H9 (cell line): ENCODE measurements at regions not wholly inside any gene's neighbourhood (a gene's known extent, or its start where the extent isn't known, plus 50 kb on each side); places are given as distances from the start of the nearest gene placed in this dataset.

Source experiments
- DNase-seq: peaks from one replicate; pipeline ENCODE4 v3.0.0-alpha.2; 2017
- H2AFZ ChIP-seq: one replicate; pipeline ENCODE4 v1.6.1; 2013; ENCODE audit warnings: mild to moderate bottlenecking, low read length, control low read depth, moderate library complexity
- H2AK5ac ChIP-seq: 2 replicates; pipeline ENCODE4 v1.6.1; 2013; ENCODE audit warnings: low read length, control low read depth, mixed read lengths; ENCODE audit not compliant: insufficient read length
- H2BK120ac ChIP-seq: one replicate; pipeline ENCODE4 v1.6.1; 2013; ENCODE audit warnings: low read depth, mild to moderate bottlenecking, low read length, control low read depth, inconsistent platforms; ENCODE audit not compliant: poor library complexity, severe bottlenecking
- H2BK12ac ChIP-seq: 2 replicates; pipeline ENCODE4 v1.6.1; 2013; ENCODE audit warnings: low read length, control low read depth, mixed read lengths, low read depth; ENCODE audit not compliant: insufficient read length
- H2BK15ac ChIP-seq: 2 replicates; pipeline ENCODE4 v1.6.1; 2013; ENCODE audit warnings: low read depth, low read length, control low read depth
- H2BK20ac ChIP-seq: one replicate; pipeline ENCODE4 v1.6.1; 2013; ENCODE audit warnings: low read depth, mild to moderate bottlenecking, low read length, control low read depth, inconsistent platforms; ENCODE audit not compliant: poor library complexity, severe bottlenecking
- H2BK5ac ChIP-seq: 2 replicates; pipeline ENCODE4 v1.6.1; 2013; ENCODE audit warnings: low read length, control low read depth, mixed read lengths; ENCODE audit not compliant: insufficient read length
- H3K14ac ChIP-seq: 2 replicates; pipeline ENCODE4 v1.6.1; 2013; ENCODE audit warnings: low read length, control low read depth; ENCODE audit not compliant: insufficient read depth
- H3K18ac ChIP-seq: 2 replicates; pipeline ENCODE4 v1.6.1; 2013; ENCODE audit warnings: low read depth, mild to moderate bottlenecking, mixed read lengths, low read length, control low read depth; ENCODE audit not compliant: insufficient read length
- H3K23ac ChIP-seq: 2 replicates; pipeline ENCODE4 v1.6.1; 2013; ENCODE audit warnings: low read length, control low read depth, mixed read lengths, low read depth; ENCODE audit not compliant: insufficient read length
- H3K23me2 ChIP-seq: 2 replicates; pipeline ENCODE4 v1.6.1; 2013; ENCODE audit warnings: low read depth, mild to moderate bottlenecking, mixed read lengths, low read length, control low read depth; ENCODE audit not compliant: insufficient read length, poor library complexity, severe bottlenecking
- H3K27ac ChIP-seq: 2 replicates; pipeline ENCODE4 v1.5.1; 2013; ENCODE audit warnings: low read length, control low read depth, mixed read lengths, low read depth; ENCODE audit not compliant: insufficient read length
- H3K27me3 ChIP-seq: 2 replicates; pipeline ENCODE4 v1.6.1; 2013; ENCODE audit warnings: low read length, control low read depth, inconsistent platforms; ENCODE audit not compliant: insufficient read depth
- H3K4ac ChIP-seq: 2 replicates; pipeline ENCODE4 v1.6.1; 2013; ENCODE audit warnings: low read depth, mild to moderate bottlenecking, control low read depth, inconsistent platforms, low read length, moderate library complexity
- H3K4me1 ChIP-seq: 2 replicates; pipeline ENCODE4 v1.6.1; 2013; ENCODE audit warnings: low read length, control low read depth, inconsistent platforms; ENCODE audit not compliant: insufficient read depth
- H3K4me2 ChIP-seq: 2 replicates; pipeline ENCODE4 v1.6.1; 2013; ENCODE audit warnings: low read length, control low read depth, mixed read lengths; ENCODE audit not compliant: insufficient read length, insufficient read depth
- H3K56ac ChIP-seq: 2 replicates; pipeline ENCODE4 v1.6.1; 2013; ENCODE audit warnings: low read depth, mild to moderate bottlenecking, mixed read lengths, low read length, control low read depth; ENCODE audit not compliant: insufficient read length
- H3K79me1 ChIP-seq: 2 replicates; pipeline ENCODE4 v1.6.1; 2013; ENCODE audit warnings: low read depth, mild to moderate bottlenecking, moderate library complexity, low read length, control low read depth, inconsistent platforms; ENCODE audit not compliant: insufficient read depth, poor library complexity, severe bottlenecking
- H3K79me2 ChIP-seq: 2 replicates; pipeline ENCODE4 v1.6.1; 2013; ENCODE audit warnings: low read length, control low read depth, inconsistent platforms; ENCODE audit not compliant: insufficient read depth
- H3K9ac ChIP-seq: 2 replicates; pipeline ENCODE4 v1.6.1; 2013; ENCODE audit warnings: low read length, control low read depth, mixed read lengths; ENCODE audit not compliant: insufficient read length; ENCODE audit errors: extremely low read depth
- H3K9me3 ChIP-seq: one replicate; pipeline ENCODE4 v1.6.1; 2013; ENCODE audit warnings: low read depth, low read length, inconsistent platforms; ENCODE audit not compliant: control insufficient read depth
- H3T11ph ChIP-seq: one replicate; pipeline ENCODE4 v1.6.1; 2013; ENCODE audit warnings: mild to moderate bottlenecking, low read length, control low read depth, inconsistent platforms
- H4K20me1 ChIP-seq: one replicate; pipeline ENCODE4 v1.6.1; 2013; ENCODE audit not compliant: control insufficient read depth, insufficient read length, insufficient read depth
- H4K5ac ChIP-seq: 2 replicates; pipeline ENCODE4 v1.6.1; 2013; ENCODE audit warnings: low read depth, mild to moderate bottlenecking, mixed read lengths, low read length, control low read depth; ENCODE audit not compliant: insufficient read length
- H4K8ac ChIP-seq: replicated peaks from 2 replicates; pipeline ENCODE4 v1.6.1; 2013; ENCODE audit warnings: low read length, control low read depth, mixed read lengths, low read depth; ENCODE audit not compliant: insufficient read length
- H4K91ac ChIP-seq: 2 replicates; pipeline ENCODE4 v1.6.1; 2013; ENCODE audit warnings: low read depth, mild to moderate bottlenecking, moderate library complexity, mixed read lengths, low read length, control low read depth; ENCODE audit not compliant: insufficient read length
- H3K27ac Mint-ChIP-seq, 3 experiments: 2 replicates in 2 of 3; 3 replicates in 1 of 3; pipeline ENCODE4 v1.8.0; 2020 to 2021; ENCODE audit warnings: mixed read lengths in 3 of 3, mild to moderate bottlenecking in 1 of 3, moderate library complexity in 1 of 3
- H3K27me3 Mint-ChIP-seq: 2 replicates; pipeline ENCODE4 v1.8.0; 2021; ENCODE audit warnings: low read depth, mild to moderate bottlenecking, moderate library complexity, mixed read lengths
- H3K36me3 Mint-ChIP-seq, 3 experiments: 2 replicates in 2 of 3; 3 replicates in 1 of 3; pipeline ENCODE4 v1.8.0; 2020 to 2021; ENCODE audit warnings: low read depth in 3 of 3, mixed read lengths in 3 of 3; ENCODE audit not compliant: insufficient read depth in 1 of 3
- H3K4me1 Mint-ChIP-seq, 2 experiments: 2 replicates each; pipeline ENCODE4 v1.8.0; 2020; ENCODE audit warnings: mixed read lengths in 2 of 2
- H3K4me3 Mint-ChIP-seq, 2 experiments: 2 replicates in 1 of 2; 3 replicates in 1 of 2; pipeline ENCODE4 v1.8.0; 2020 to 2021; ENCODE audit warnings: mild to moderate bottlenecking in 2 of 2, mixed read lengths in 2 of 2, moderate library complexity in 1 of 2
- H3K9me3 Mint-ChIP-seq, 2 experiments: 2 replicates in 1 of 2; 3 replicates in 1 of 2; pipeline ENCODE4 v1.8.0; 2020; ENCODE audit warnings: mild to moderate bottlenecking in 2 of 2, mixed read lengths in 2 of 2, moderate library complexity in 1 of 2
- WGBS: extraction: QIAGEN DNeasy Blood & Tissue Kit; methylation state at CpG from one replicate; pipeline ENCODE4 v1.1.7; 2013; ENCODE audit warnings: missing lambda C conversion rate, low lambda C conversion rate, mixed read lengths; ENCODE audit not compliant: insufficient read length; ENCODE audit errors: extremely low coverage; 5-methylcytosine and 5-hydroxymethylcytosine counted together
- TF ChIP-seq, protein P1 (sequence below): fragments of 200-600 bp; sonication (generic); conservative IDR thresholded peaks from 3 replicates; pipeline ENCODE4 v1.8.0; 2021; ENCODE audit warnings: antibody characterized with exemption, mild to moderate bottlenecking

DNA sequence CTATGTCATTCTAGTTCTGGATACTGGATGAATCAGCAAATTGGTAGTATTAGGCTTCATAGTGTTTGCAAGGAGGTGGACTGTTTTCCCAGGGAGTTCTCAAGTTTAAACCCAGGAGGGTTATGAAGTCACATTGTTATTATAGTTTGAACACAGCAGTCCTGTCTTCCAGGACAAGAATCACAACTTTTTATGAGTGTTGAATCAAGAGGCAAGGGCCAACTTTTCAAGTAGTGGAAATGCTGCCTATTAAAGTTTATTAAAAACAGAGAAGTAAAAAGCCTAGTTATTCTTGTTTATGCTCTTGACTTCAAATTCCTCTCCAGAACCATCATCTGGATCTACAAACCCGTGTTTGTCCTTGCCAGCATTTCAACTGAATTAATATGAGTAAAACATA, 86.3 kb upstream of the GOT2 start:
- Histone ChIP-seq H4K5ac (no peak overlapping the region), H4K8ac (no peak overlapping the region), H2BK20ac (no peak overlapping the region), H4K20me1 (no peaks in the 10 kb centered on the region), H3K4me2 (no peak overlapping the region), H3T11ph (no peak overlapping the region), H3K56ac (no peak overlapping the region), H3K23me2 (no peaks in the 10 kb centered on the region), H3K23ac (no peak overlapping the region), H3K9me3 (no peaks in the 10 kb centered on the region), H3K18ac (no peak overlapping the region), H2BK120ac (no peak overlapping the region), H3K27ac (no peak overlapping the region), H3K27me3 (no peaks in the 10 kb centered on the region), H3K79me1 (no peaks in the 10 kb centered on the region), H3K9ac (no peak overlapping the region), H2AK5ac (no peak overlapping the region), H3K14ac (no peak overlapping the region), H2BK12ac (no peak overlapping the region), H3K4me1 (no peaks in the 10 kb centered on the region), H2BK15ac (no peak overlapping the region), H4K91ac (no peak overlapping the region), H3K4ac (no peak overlapping the region), H2AFZ (no peak overlapping the region), H3K79me2 (no peaks in the 10 kb centered on the region), H2BK5ac (no peak overlapping the region)
- H3K27ac Mint-ChIP-seq: no peak overlapping the region
- H3K4me3 Mint-ChIP-seq: no peak overlapping the region
- no CpG with 5 or more reads among the region's 1 CpG for WGBS
- peaks cover 6 to 18% (median 7%) of the 10 kb centered on the region in 3 experiments; a peak in 6 of 7 replicates for H3K36me3 Mint-ChIP-seq
- peaks cover 16 to 26% of the 10 kb centered on the region in 2 experiments for H3K9me3 Mint-ChIP-seq
- peaks cover 2% of the 10 kb centered on the region; the same call in 1 of the 2 replicates for H3K27me3 Mint-ChIP-seq
- 0 out of 4 replicates have a peak, but pooled peaks cover 0 to 2% of the 10 kb centered on the region in 2 experiments for H3K4me1 Mint-ChIP-seq
- TF ChIP-seq, protein P1, sequence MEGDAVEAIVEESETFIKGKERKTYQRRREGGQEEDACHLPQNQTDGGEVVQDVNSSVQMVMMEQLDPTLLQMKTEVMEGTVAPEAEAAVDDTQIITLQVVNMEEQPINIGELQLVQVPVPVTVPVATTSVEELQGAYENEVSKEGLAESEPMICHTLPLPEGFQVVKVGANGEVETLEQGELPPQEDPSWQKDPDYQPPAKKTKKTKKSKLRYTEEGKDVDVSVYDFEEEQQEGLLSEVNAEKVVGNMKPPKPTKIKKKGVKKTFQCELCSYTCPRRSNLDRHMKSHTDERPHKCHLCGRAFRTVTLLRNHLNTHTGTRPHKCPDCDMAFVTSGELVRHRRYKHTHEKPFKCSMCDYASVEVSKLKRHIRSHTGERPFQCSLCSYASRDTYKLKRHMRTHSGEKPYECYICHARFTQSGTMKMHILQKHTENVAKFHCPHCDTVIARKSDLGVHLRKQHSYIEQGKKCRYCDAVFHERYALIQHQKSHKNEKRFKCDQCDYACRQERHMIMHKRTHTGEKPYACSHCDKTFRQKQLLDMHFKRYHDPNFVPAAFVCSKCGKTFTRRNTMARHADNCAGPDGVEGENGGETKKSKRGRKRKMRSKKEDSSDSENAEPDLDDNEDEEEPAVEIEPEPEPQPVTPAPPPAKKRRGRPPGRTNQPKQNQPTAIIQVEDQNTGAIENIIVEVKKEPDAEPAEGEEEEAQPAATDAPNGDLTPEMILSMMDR: no peak
- DNase-seq: no peak
